ENCODE measurements at regions not wholly inside any gene's neighbourhood (a gene's known extent, or its start where the extent isn't known, plus 50 kb on each side); places are given as distances from the start of the nearest gene placed in this dataset.
"Not testable (repeated sequence)": the region's sequence is repeated elsewhere in the genome, so short reads cannot be mapped to it uniquely, and the experiment has no call there.

DNA sequence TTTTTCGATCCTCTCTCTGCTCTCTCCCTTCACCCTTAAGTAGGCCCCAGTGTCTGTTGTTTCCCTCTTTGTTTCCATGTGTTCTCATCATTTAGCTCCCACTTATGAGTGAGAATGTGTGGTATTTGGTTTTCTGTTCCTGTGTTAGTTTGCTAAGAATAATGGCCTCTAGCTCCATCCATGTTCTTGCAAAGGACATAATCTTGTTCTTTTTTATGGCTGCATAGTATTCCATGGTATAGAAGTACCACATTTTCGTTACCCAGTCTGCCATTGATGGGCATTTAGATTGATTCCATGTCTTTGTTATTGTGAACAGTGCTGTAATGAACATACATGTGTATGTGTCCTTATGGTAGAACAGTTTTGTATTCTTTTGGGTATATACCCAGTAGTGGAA lies 91.5 kb downstream of the TANC2 start:
- TF ChIP-seq, protein P1, sequence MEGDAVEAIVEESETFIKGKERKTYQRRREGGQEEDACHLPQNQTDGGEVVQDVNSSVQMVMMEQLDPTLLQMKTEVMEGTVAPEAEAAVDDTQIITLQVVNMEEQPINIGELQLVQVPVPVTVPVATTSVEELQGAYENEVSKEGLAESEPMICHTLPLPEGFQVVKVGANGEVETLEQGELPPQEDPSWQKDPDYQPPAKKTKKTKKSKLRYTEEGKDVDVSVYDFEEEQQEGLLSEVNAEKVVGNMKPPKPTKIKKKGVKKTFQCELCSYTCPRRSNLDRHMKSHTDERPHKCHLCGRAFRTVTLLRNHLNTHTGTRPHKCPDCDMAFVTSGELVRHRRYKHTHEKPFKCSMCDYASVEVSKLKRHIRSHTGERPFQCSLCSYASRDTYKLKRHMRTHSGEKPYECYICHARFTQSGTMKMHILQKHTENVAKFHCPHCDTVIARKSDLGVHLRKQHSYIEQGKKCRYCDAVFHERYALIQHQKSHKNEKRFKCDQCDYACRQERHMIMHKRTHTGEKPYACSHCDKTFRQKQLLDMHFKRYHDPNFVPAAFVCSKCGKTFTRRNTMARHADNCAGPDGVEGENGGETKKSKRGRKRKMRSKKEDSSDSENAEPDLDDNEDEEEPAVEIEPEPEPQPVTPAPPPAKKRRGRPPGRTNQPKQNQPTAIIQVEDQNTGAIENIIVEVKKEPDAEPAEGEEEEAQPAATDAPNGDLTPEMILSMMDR (IDR thresholded peaks at IDR 0.05 in 2 of 3, conservative IDR thresholded peaks at IDR 0.05 in 1 of 3; ENCODE audit: insufficient read depth in 2 of 3, low read depth in 1 of 3, low read length in 3 of 3) = not testable (repeated sequence)
- TF ChIP-seq, protein P2, sequence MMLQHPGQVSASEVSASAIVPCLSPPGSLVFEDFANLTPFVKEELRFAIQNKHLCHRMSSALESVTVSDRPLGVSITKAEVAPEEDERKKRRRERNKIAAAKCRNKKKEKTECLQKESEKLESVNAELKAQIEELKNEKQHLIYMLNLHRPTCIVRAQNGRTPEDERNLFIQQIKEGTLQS (IDR thresholded peaks at IDR 0.05) = not testable (repeated sequence)
- TF ChIP-seq, protein P2 (CRISPR knock-in tag; conservative IDR thresholded peaks at IDR 0.05) = not testable (repeated sequence)
- TF ChIP-seq, protein P3, sequence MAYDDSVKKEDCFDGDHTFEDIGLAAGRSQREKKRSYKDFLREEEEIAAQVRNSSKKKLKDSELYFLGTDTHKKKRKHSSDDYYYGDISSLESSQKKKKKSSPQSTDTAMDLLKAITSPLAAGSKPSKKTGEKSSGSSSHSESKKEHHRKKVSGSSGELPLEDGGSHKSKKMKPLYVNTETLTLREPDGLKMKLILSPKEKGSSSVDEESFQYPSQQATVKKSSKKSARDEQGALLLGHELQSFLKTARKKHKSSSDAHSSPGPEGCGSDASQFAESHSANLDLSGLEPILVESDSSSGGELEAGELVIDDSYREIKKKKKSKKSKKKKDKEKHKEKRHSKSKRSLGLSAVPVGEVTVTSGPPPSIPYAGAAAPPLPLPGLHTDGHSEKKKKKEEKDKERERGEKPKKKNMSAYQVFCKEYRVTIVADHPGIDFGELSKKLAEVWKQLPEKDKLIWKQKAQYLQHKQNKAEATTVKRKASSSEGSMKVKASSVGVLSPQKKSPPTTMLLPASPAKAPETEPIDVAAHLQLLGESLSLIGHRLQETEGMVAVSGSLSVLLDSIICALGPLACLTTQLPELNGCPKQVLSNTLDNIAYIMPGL (CRISPR knock-in tag; IDR thresholded peaks at IDR 0.05) = not testable (repeated sequence)
- TF ChIP-seq CREB1 (IDR thresholded peaks at IDR 0.05); CREB1 (CRISPR knock-in tag; IDR thresholded peaks at IDR 0.05); EP300 (IDR thresholded peaks at IDR 0.05; ENCODE audit: low read length); GABPA (tag; conservative IDR thresholded peaks at IDR 0.05; ENCODE audit: low read depth); ZBTB8A (IDR thresholded peaks at IDR 0.05; ENCODE audit: partially characterized antibody); TBP (optimal IDR thresholded peaks at IDR 0.05; ENCODE audit: low read depth, low read length); ZBTB7A (IDR thresholded peaks at IDR 0.05; ENCODE audit: borderline replicate concordance, control insufficient read depth, low read depth, low read length); CEBPB (tag; IDR thresholded peaks at IDR 0.05); PRMT5 (CRISPR knock-in tag; IDR thresholded peaks at IDR 0.05): not testable (repeated sequence)
- TF ChIP-seq, protein P4, sequence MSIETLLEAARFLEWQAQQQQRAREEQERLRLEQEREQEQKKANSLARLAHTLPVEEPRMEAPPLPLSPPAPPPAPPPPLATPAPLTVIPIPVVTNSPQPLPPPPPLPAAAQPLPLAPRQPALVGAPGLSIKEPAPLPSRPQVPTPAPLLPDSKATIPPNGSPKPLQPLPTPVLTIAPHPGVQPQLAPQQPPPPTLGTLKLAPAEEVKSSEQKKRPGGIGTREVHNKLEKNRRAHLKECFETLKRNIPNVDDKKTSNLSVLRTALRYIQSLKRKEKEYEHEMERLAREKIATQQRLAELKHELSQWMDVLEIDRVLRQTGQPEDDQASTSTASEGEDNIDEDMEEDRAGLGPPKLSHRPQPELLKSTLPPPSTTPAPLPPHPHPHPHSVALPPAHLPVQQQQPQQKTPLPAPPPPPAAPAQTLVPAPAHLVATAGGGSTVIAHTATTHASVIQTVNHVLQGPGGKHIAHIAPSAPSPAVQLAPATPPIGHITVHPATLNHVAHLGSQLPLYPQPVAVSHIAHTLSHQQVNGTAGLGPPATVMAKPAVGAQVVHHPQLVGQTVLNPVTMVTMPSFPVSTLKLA (conservative IDR thresholded peaks at IDR 0.05) = not testable (repeated sequence)
- TF ChIP-seq, protein P5, sequence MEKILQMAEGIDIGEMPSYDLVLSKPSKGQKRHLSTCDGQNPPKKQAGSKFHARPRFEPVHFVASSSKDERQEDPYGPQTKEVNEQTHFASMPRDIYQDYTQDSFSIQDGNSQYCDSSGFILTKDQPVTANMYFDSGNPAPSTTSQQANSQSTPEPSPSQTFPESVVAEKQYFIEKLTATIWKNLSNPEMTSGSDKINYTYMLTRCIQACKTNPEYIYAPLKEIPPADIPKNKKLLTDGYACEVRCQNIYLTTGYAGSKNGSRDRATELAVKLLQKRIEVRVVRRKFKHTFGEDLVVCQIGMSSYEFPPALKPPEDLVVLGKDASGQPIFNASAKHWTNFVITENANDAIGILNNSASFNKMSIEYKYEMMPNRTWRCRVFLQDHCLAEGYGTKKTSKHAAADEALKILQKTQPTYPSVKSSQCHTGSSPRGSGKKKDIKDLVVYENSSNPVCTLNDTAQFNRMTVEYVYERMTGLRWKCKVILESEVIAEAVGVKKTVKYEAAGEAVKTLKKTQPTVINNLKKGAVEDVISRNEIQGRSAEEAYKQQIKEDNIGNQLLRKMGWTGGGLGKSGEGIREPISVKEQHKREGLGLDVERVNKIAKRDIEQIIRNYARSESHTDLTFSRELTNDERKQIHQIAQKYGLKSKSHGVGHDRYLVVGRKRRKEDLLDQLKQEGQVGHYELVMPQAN (IDR thresholded peaks at IDR 0.05; ENCODE audit: borderline replicate concordance) = not testable (repeated sequence)
